HG03521 (cell line): ENCODE measurements at regions not wholly inside any gene's neighbourhood (a gene's known extent, or its start where the extent isn't known, plus 50 kb on each side); places are given as distances from the start of the nearest gene placed in this dataset.
"Not testable (repeated sequence)": the region's sequence is repeated elsewhere in the genome, so short reads cannot be mapped to it uniquely, and the experiment has no call there.

ENCODE experiments used
- ATAC-seq: cut with Tn5 transposase; IDR thresholded peaks from one replicate; pipeline ENCODE4 v1.9.1; 2021; ENCODE audit warnings: mild to moderate bottlenecking, moderate library complexity; ENCODE audit not compliant: unreplicated experiment

DNA sequence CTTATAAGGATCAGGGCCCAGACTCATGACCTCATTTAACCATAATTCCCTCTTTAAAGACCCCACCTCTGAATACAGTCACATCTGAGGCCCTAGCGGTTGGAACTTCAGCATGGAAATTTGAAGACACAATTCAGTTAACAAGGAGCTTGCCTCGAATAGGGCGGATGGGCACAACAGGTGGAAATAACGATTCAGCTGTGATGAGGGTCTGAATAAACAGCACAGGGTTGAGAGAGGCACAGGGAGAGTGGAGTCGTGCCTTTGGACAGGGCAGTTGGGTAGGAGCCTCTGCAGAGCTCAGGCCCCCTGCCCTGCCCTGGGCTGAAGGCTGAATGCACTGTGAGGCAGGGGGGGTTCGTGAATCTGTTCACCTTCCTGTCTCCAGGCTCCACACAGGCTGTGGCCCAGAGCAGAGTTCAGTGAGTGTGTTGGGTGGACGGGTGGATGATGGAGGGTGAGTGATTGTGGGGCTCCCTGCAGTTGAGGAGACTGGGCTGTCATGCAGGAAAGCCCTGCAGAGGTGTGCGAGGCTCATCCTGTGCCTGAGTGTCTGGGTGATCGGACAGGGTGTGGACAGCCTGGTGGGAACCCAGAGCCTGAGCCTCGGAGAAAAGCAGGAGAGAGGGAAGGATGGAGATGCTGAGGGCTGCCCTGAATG lies 243.1 kb downstream of the FOXD2 start:
- no peak for ATAC-seq

DNA sequence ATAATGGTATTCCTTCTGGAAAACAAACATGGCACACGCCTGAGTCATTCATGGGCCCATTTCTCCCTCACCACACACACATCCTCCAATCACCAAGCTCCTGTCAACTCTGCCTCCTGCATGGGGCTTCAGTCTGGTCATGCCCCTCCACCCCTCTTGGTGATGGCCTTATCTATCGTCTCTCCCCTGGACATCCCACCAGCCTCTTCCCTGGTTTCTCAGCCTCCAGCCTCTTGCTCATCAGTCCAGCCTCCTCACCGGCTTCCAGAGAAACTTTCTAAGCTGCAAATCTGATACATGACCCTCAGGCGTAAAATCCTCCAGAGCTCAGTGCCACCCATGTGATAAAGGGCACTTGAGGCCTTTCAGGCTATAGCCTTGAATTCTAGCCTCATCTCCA lies 243.9 kb downstream of the FOXD2 start:
- ATAC-seq = no peak

DNA sequence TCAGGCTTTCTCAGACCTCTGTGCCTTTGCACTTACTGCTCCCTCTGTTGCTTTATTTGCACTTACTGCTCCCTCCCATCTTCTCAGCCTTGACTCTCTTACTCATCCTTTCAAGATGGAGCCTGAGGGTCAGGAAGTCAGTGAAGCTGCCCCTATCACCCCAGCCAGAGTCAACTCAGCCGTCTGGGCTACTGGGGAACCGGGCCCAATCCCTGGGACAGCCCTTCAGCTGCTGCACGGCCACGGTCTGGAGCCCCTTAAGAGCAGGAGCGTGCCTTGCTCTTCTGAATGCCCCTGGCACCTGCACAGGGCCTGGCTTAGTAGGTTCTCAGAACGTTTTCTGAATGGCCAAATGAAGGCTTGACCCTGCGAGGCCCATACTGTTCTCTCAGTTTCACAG lies 244.4 kb downstream of the FOXD2 start:
- ATAC-seq = no peak

DNA sequence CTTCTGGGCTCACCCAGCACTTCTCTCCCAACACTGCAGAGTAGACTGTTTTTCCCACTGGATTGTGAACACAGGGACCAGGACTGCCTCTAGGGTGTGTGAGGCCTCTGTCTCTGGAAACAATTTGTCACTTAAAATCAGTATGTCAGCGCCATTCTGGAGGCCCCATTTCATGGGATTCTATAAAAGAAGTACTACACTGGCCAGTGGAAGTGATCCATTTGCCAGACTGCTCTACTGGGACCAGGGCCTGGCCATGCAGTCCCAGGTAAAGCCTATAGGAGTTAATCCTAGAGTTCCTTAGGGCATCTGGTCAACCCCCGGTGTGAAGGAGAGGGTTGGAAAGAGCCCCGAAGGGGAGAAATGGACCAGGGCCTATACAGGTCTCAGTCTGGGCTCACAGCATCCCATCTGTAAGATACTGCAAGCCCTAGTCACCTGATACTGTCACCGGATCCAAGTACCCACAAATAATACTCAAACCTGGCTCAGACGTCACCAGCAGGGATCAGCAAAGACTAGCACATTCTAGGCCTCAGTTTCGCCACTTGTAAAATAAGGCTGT lies 245.0 kb downstream of the FOXD2 start:
- no peak for ATAC-seq

DNA sequence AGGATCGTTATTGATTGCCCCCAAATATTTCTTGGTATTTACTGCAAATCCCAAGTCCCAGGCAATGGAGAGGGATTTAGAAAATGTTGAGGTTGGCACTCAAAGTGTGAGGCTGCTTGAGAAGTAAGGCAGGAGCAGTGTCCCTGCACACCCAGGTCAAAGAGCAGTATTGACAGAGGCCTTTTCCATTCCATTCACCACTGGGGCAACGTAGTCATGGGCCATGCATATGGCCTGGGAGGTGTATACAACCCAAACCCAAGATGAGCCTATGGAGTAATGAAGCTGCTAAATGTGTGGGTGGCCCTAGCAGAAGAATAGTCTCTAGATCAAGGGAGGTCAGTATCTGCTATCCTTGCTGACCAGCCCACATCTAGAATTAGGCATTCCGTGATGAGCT lies 245.6 kb downstream of the FOXD2 start:
- ATAC-seq = no peak

DNA sequence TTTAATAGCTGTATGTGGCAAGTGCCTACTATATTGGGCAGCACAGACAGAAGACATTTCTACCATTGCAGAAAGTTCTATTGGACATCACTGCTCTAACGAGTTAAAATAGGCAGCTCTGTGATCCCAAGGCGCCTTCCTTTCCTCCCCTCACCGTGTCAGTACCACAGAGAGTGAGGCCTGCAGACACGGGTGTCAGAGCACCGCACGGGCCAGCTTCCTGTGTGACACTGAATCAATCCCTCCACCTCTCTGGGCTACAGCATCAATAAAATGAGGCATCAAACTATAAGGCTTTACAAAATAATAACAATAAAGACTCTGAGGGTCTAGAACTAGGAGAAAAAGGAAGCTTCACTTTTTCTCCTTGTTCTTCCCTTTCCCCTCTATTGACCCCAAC lies 246.7 kb downstream of the FOXD2 start:
- ATAC-seq = no peak

DNA sequence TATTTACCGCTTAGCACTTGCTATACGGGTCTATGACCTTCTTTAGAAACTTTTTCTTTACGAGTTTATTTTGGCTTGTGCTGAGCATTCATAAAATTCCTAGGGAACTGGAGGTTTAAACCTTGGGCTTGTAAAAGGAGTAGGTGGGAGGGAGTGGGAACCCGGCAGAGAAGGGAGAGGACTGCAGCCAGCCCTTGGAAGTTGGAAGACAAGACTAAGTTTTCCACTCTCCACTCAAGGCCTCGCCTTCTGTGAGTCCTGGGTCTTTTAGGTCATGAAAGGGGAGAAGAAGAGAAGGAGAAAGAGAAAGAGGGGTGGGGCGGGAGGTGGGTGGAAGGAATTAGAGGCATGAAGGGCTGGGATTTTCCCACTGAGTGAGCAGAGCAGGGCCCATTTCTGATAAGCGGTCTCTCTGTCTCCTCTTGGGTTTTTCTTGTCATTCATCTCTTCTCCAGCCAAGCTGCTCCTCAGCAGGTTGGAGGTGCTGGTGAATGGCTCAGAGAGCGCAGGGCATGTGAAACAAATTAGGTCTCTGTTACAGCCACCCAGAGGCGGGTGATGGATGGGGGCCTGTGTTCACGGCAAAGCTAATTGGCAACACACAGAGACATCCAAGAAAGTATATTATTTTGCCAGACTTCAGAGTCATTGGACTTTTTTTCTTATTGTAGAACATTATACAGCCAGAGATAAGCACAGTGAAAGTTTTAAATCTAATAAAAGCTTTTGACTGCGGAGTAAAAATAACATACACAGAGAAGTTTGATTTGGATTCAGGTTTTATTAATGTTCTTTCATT lies 247.3 kb downstream of the FOXD2 start:
- ATAC-seq = no peak

DNA sequence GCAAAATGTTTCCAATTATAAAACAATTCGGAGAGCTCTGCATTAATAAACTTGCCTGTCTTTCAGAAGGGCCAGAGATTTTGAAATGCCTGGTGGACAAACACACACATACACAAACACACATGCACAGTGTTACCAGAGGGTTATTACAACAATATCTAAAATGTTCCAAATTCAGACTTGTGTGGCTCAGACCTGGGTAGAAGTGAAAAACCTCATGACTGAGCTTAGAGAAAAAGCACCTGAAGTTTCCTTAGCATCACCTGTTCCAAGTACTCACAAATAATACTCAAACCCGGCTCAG lies 247.9 kb downstream of the FOXD2 start:
- ATAC-seq = no peak

DNA sequence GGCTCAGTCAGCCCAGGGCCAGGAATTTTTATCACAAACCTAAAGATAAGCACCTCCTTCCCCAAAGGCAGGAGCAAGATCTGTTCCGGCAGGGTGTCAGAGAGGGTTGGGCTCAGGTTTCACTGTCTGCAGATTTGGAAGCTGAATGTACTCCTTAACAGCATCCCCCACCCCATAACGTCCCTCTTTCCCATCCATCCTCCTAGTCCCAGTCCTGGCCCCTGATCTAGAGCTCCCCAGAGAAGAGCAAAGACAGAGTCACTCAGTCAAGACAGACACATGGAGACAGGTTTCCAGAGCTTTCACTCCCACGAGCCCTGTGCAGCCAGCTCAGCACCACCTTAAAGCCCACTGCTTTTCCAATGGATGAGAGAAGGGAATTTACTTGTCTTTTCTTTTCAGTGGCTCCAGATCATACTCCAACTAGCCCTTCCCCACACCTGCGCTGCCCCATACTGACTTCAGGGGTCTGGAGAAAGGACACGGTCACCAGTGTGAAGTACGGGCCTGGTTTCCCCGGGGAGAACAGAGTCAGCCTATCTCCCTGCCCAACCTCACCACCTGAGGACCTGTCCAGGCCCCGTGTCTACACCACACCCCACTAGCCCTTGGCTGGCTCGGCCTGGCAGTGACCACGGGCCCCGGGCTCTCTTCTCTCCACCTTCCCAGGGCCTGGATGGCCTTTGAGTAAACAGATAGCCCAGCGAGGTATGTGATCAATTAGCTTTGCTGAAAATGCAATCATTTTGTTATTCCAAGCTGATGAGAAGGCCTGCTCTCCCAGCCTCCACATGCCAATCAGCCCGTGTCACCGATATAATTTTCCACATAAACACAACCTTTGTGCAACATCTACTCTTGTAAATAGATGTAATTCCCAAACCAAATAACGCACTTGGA lies 249.1 kb downstream of the FOXD2 start:
- no peak for ATAC-seq

DNA sequence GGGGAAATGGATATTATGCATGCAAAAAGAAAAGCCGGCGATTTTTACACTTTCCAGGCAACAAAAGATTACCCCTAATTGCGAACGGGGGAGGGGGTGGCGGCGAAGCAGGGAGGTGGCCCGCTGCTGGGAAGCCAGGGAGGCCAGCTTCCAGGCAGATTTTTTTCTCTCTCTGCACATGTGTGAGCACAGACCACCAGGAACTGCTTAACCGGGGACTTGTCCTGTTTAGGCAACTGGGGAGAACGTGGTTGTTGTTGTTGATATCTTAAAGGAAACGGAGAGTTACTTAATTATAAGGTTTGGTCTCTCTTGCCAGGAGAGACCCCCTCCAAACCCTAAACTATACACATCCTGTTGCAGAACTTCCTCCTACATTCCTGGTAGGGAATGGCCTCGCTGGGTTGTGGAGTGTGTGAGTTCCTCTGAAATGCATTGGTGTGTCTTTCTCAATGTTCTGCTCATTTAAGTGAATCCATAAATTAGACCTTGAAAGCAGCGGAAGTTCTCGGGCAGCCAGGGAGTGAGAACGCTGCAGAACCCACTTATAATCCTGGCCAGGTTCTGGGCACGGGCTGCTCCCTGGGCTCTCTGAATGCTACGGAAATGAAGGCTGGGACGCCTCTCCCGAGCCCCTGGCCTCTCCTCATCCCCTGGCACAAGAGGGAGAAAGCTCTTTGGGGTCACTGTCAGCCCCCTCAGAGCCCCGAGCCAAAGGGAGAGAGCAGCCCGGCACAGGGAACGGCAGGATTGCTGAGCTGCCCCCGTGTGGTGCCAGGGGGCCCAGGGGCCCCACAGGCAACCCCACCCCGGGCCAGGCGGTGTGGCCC lies 250.0 kb downstream of the FOXD2 start:
- ATAC-seq = no peak

DNA sequence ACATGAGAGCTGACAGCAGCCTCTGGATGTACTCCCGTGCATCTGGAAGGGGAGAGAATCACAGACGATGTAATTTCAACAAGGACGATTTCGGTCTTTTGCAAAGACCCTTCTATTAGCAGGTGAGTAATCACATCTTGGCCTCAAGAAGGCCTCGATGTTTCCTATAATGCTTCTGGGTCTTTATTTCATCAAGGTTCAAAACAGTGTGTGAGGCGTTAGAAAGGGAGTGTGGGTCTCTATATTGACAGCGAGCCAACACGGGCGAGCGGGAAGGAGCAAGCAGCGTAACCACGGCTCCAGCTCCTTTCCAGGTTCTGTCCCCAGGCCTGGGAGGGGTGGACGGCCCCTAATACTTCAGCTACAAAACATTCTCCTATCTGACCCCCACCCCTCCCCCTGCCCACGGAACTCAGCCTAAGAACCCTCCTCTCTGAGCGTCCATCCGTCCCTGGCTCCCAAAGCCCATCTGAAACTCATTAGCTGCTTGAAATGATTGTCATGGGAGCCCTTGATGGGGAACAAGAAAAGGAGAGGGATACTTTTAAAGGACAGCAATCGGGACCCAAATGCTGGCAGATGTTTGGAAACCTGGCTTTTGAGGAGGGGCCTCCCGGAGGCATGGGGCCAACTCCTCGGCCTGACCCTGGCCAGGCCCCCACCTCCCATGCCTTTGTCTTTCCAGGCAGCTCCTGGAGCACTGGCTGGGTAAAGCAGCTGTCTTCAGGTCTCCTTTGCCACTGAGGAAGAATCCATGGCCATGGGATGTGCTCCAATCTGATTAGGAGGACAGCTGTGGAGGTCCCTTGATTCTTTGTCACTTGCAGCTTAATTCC lies 250.8 kb downstream of the FOXD2 start:
- no peak for ATAC-seq

DNA sequence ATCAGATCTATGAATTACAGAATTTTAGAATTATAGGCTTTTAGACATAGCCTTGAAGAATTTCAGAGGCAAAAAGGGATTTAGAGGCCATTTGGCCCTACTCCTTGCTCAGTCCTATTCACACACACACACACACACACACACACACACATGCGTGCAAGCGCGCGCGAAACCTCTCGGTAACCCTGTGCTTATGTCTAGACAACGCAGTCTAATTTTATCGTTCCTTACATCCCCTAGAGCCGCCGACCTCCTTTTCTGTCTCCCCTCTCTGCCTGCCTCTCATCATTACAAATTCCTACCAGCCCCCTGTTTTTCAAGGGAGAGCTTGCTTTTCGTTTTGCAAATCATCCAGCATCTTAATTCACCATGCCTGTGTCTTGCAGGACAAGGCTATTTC lies 252.1 kb downstream of the FOXD2 start:
- no peak for ATAC-seq

DNA sequence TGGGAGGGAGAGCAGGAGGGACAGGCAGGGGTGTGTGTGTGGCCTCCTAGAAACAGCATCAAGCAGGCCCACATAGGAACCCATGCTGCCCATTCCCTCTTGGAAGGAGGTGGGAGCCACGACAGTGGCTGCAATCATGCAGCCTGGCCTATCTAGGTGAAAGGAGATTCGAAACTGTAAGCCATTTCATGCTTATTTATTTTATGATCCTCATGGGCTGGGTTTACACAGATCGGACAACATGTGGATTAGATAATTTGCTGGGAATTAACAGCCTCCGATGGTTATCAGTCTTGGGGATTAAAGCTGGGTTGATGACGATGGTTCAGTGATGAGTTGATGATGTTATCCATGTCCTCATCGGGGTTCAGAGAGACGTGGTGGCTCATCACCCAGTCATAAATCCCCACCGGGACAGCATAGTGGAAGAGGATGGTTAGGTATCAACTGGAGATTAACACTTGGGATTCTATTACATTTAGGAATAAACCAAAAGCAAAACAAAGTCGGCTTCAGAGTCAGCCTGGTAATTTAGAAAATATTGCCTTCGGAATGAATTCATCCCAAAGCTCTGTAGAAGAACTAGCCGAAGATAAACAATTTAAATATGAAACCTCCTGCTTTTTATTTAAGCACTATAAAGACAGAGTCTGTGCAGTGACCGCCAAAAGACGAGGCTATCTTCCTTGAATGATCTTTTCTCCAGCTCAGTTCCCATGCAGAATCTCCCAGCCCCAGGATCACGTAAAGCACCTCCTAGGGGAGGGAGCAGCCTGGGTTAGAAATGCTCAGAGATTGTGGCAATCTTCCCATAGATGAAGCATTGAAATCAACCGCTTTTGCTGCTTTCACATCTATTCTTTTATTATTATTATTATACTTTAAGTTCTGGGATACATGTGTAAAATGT lies 252.8 kb downstream of the FOXD2 start:
- ATAC-seq = no peak

DNA sequence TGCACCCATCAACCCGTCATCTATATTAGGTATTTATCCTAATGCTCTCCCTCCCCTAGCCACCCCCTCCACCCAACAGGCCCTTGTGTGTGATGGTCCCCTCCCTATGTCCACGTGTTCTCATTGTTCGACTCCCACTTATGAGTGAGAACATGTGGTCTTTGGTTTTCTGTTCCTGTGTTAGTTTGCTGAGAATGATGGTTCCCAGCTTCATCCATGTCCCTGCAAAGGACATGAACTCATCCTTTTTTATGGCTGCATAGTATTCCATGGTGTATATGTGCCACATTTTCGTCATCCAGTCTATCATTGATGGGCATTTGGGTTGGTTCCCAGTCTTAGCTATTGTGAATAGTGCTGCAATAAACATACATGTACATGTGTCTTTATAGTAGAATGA lies 253.4 kb downstream of the FOXD2 start:
- not testable (repeated sequence) for ATAC-seq

DNA sequence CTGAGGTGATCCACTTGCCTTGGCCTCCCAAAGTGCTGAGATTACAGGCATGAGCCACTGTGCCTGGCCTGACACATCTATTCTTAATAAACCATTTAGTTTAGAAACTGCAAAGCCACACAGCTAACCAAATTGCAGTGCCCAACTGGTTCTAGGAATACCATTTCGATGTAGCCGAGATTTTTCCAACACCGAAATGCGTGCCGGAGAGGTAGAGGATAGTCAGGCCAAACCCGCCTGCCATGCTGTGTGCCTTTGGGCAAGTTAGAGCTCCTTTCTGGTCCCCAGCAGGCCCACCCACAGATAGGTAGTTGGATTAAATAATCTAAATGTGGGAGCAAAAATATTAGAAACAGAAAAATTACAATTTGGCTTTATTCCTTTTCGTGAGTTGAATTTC lies 254.4 kb downstream of the FOXD2 start:
- ATAC-seq = no peak

DNA sequence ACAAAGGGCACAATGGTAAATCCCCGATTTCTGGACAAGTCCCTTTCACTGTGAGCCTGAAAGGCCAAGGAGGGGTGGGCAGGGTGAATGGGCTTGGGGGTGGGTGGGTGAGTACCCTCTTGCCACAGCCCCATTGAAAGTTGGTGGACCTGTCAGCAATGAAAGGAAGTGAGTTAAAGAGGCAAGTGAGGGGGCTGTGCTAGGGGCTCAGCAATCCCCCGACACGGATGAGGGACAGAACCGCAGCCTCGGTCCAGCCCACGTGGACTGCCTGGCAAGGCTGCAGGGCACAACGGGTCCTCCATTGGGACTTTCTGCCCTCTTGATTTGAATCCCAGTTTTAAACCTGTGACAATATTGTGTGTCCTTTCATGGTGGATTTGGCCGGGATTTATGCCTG lies 255.3 kb downstream of the FOXD2 start:
- no peak for ATAC-seq

DNA sequence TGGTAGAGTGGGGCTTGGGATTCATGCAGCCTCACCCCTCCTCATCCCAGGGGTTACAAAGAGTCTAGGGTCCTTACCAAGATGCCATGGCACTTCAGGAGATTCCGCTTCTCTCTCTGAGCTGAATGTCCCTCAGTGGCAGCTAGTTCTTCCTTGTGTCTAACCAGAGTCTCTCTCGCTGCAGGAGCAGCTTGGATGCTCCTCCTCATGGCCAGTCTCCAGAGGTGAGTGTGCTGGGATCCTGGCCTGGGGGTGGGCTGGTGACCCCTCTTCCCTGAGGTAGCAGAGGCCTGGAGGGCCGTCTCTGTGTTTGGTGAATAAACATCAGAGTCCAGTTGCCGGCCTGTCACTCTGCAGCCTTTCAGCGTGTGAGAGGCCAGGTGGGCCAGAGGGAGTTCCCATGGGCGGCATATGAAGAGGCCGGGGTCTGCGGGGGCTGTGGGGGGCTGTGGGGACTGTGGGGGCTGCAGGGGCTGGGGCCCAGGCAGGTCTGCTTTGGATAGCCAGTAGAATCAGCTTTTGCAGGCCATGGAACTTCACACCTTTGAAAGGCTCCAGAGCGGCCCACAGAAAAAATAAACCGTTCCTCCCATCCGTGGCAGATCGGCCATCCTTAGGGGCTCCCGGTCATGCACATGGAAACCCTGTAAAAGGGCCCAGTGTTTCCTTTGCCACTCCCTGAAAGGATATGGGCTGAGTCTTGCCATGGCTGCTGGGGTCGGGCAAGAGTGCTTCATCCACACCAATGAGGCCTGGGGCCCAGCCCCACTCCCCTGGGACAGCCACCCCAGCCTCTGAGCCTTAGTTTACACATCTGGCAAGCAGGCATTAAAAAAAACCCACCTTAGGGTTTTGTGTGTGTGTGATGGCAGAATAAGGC lies 256.4 kb downstream of the FOXD2 start:
- ATAC-seq = no peak

DNA sequence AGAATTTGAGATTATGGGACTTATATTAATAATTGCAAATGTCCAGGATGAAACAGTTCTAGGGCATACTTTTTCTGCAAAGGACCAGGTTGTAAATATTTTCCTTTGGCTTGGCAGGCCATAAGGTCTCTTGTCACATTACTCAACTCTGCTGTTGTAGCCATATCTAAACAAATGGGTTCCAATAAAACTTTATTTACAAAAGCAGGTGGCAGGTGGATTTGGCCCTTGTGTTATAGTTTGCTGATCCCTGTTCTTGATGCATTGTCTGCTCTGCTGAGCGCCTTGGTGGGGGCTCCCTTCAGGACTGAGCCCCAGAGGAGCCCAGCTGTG lies 258.5 kb downstream of the FOXD2 start:
- no peak for ATAC-seq
